ENCODE measurements at regions not wholly inside any gene's neighbourhood (a gene's known extent, or its start where the extent isn't known, plus 50 kb on each side); places are given as distances from the start of the nearest gene placed in this dataset.

DNA sequence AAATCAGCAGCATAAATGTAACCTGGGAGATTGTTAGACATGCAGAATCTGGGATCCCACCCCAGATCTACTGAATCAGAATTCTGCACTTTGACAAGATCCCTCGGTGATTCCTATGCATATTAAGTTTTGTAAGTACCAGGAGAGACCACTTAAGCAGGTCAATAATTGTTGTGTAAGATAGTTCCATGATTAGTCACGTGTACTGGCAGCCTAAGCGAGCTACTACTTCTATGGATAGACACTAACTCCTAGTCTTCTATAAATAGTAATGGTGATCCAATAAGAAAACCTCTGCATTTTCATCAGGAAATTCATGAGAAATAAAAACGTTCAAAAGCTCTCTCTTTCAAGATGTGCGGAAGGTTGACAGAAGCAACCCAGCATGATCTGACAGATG, 988.2 kb upstream of the CHAC2 start:
- no peak for TF ChIP-seq EZH2phosphoT487 (IDR thresholded peaks at IDR 0.05; ENCODE audit: low read depth, severe bottlenecking, unreplicated experiment)
- TF ChIP-seq, protein P1, sequence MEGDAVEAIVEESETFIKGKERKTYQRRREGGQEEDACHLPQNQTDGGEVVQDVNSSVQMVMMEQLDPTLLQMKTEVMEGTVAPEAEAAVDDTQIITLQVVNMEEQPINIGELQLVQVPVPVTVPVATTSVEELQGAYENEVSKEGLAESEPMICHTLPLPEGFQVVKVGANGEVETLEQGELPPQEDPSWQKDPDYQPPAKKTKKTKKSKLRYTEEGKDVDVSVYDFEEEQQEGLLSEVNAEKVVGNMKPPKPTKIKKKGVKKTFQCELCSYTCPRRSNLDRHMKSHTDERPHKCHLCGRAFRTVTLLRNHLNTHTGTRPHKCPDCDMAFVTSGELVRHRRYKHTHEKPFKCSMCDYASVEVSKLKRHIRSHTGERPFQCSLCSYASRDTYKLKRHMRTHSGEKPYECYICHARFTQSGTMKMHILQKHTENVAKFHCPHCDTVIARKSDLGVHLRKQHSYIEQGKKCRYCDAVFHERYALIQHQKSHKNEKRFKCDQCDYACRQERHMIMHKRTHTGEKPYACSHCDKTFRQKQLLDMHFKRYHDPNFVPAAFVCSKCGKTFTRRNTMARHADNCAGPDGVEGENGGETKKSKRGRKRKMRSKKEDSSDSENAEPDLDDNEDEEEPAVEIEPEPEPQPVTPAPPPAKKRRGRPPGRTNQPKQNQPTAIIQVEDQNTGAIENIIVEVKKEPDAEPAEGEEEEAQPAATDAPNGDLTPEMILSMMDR (IDR thresholded peaks at IDR 0.05; ENCODE audit: poor library complexity): no peak
